ENCODE measurements at regions not wholly inside any gene's neighbourhood (a gene's known extent, or its start where the extent isn't known, plus 50 kb on each side); places are given as distances from the start of the nearest gene placed in this dataset.
"Not testable (repeated sequence)": the region's sequence is repeated elsewhere in the genome, so short reads cannot be mapped to it uniquely, and the experiment has no call there.

- no peak for TF ChIP-seq RBBP5 (IDR thresholded peaks at IDR 0.05; ENCODE audit: borderline replicate concordance, low read depth, low read length)
- no peak for TF ChIP-seq YY1 (IDR thresholded peaks at IDR 0.05; ENCODE audit: low read depth, low read length)
- no peak for TF ChIP-seq KDM4A (IDR thresholded peaks at IDR 0.05; ENCODE audit: low read depth, low read length, severe bottlenecking)
- TF ChIP-seq GTF2F1 (IDR thresholded peaks at IDR 0.05; ENCODE audit: borderline replicate concordance, low read depth, low read length): no peak
- TF ChIP-seq USF2 (IDR thresholded peaks at IDR 0.05; ENCODE audit: low read length): no peak
- TF ChIP-seq BACH1 (IDR thresholded peaks at IDR 0.05; ENCODE audit: low read length): no peak
- TF ChIP-seq KDM5A (IDR thresholded peaks at IDR 0.05; ENCODE audit: low read length): no peak
- no peak for TF ChIP-seq SP4 (IDR thresholded peaks at IDR 0.05; ENCODE audit: low read length)
- TF ChIP-seq SAP30 (IDR thresholded peaks at IDR 0.05; ENCODE audit: insufficient read depth, insufficient replicate concordance, low read length): no peak
- TF ChIP-seq CBX8 (IDR thresholded peaks at IDR 0.05; ENCODE audit: borderline replicate concordance, low read depth, low read length): no peak
- no peak for TF ChIP-seq HDAC6 (IDR thresholded peaks at IDR 0.05; ENCODE audit: low read depth, low read length)
These were observed 150.7 kb upstream of the MB21D2 start (continued) for GRCh38 chr3:193068365-193068764.

GRCh38 chr3:193069732-193070131 lies 152.1 kb upstream of the MB21D2 start:
- CTCF ChIA-PET (ENCODE audit: partially characterized antibody): interaction anchor here (0.6 to 1.1 kb wide), 3 partner anchors 11 to 1303 kb away, joined by 3 to 4 read pairs (median 3); no protein-coding TSS in a partner anchor
- H2BK5ac ChIP-seq (ENCODE audit: low read depth, low read length); FAIRE-seq: not testable (repeated sequence)

More at GRCh38 chr3:193069732-193070131, 152.1 kb upstream of the MB21D2 start:
- WGBS, 2 experiments (ENCODE audit: extremely low coverage in 1 of 2, insufficient coverage in 1 of 2, insufficient read length in 1 of 2, insufficient replicate concordance in 2 of 2, low coverage in 1 of 2, low lambda C conversion rate in 2 of 2, missing lambda C conversion rate in 1 of 2): 87% methylated on average over 3 of the region's 3 CpGs; no CpG with 5 or more reads in 1 of the 2 experiments
- H3K36me3 ChIP-seq (ENCODE audit: control insufficient read depth in 2 of 4, insufficient read depth in 4 of 4, low read length in 3 of 4); H3K9ac ChIP-seq (replicated peaks in 1 of 4; ENCODE audit: extremely low read depth in 1 of 4, low read depth in 3 of 4, low read length in 3 of 4); H3K4ac ChIP-seq (replicated peaks; ENCODE audit: insufficient read length, low read depth, low read length); H3K79me2 ChIP-seq (ENCODE audit: control insufficient read depth in 1 of 2, insufficient read depth in 2 of 2, low read length in 2 of 2); H3K27me3 ChIP-seq (replicated peaks in 1 of 4; ENCODE audit: control insufficient read depth in 3 of 4, extremely low read depth in 1 of 4, insufficient read depth in 3 of 4, low read length in 3 of 4); DNase-seq (ENCODE audit: low read depth in 1 of 2, low spot score in 2 of 2); H2AFZ ChIP-seq (ENCODE audit: low read length); POLR2A ChIA-PET (ENCODE audit: partially characterized antibody); H2BK20ac ChIP-seq (ENCODE audit: low read length); H3K4me1 ChIP-seq (replicated peaks in 1 of 4; ENCODE audit: control insufficient read depth in 3 of 4, insufficient read depth in 4 of 4, low read length in 3 of 4); H4K91ac ChIP-seq (replicated peaks; ENCODE audit: insufficient read length, low read length); H2BK15ac ChIP-seq (ENCODE audit: low read length); H3K4me3 ChIP-seq (ENCODE audit: extremely low read depth in 1 of 4, insufficient read depth in 2 of 4, low read depth in 3 of 4, low read length in 4 of 4); H3K56ac ChIP-seq (replicated peaks; ENCODE audit: insufficient read length, low read depth, low read length); H4K8ac ChIP-seq (ENCODE audit: extremely low read depth, insufficient read depth, low read length); H3K9me3 ChIP-seq (ENCODE audit: insufficient read depth in 2 of 2, low read depth in 1 of 2, low read length in 1 of 2); H3K18ac ChIP-seq (ENCODE audit: extremely low read depth, low read length); H3K79me1 ChIP-seq (ENCODE audit: low read depth, low read length); H2BK120ac ChIP-seq (replicated peaks; ENCODE audit: low read depth, low read length); H2BK12ac ChIP-seq (ENCODE audit: low read depth, low read length); H3K14ac ChIP-seq (ENCODE audit: insufficient read length); H4K5ac ChIP-seq (ENCODE audit: insufficient read length, low read depth, low read length); H3K27ac ChIP-seq (ENCODE audit: low read depth, low read length); H2AK5ac ChIP-seq (ENCODE audit: low read depth, low read length); H3K23ac ChIP-seq (ENCODE audit: insufficient read length); H4K20me1 ChIP-seq (replicated peaks in 1 of 2; ENCODE audit: control insufficient read depth in 1 of 2, insufficient read depth in 2 of 2, low read length in 2 of 2); H3K23me2 ChIP-seq (ENCODE audit: low read depth, low read length); H3K4me2 ChIP-seq (ENCODE audit: insufficient read depth in 1 of 2, low read depth in 2 of 2, low read length in 2 of 2): not testable (repeated sequence)
